BJ (cell line): ENCODE measurements at regions not wholly inside any gene's neighbourhood (a gene's known extent, or its start where the extent isn't known, plus 50 kb on each side); places are given as distances from the start of the nearest gene placed in this dataset.

Experiments
- CTCF ChIA-PET: fragments of 350-600 bp; formaldehyde crosslinking; extraction: SDS; loops from one replicate; lab custom pipeline; 2021; ENCODE audit warnings: antibody characterized with exemption, inconsistent platforms; lab: Yijun Ruan, JAX
- POLR2A ChIA-PET: fragments of 300-600 bp; sonication (Branson Sonifier 250); formaldehyde crosslinking; extraction: SDS; loops from one replicate; lab custom pipeline; 2021; ENCODE audit warnings: antibody characterized with exemption; lab: Charles Lee
- DNase-seq: peaks from one replicate; pipeline ENCODE4 v3.0.0-alpha.2; 2011; ENCODE audit warnings: low read depth
- H3K27me3 ChIP-seq: 2 replicates; pipeline ENCODE4 v1.6.0; 2011; ENCODE audit warnings: low read length; ENCODE audit not compliant: control insufficient read depth, insufficient read depth
- H3K36me3 ChIP-seq: 2 replicates; pipeline ENCODE4 v1.5.1; 2011; ENCODE audit warnings: low read length; ENCODE audit not compliant: control insufficient read depth, insufficient read depth
- H3K4me3 ChIP-seq: 2 replicates; pipeline ENCODE4 v1.5.1; 2011; ENCODE audit warnings: low read depth, mild to moderate bottlenecking, control low read depth, low read length
- TF ChIP-seq, protein P1 (sequence below): IDR thresholded peaks from 2 replicates; pipeline ENCODE4 v1.5.1; 2011; ENCODE audit warnings: low read depth, mild to moderate bottlenecking, control low read depth, inconsistent platforms, low read length, moderate library complexity; ENCODE audit not compliant: insufficient read depth

DNA sequence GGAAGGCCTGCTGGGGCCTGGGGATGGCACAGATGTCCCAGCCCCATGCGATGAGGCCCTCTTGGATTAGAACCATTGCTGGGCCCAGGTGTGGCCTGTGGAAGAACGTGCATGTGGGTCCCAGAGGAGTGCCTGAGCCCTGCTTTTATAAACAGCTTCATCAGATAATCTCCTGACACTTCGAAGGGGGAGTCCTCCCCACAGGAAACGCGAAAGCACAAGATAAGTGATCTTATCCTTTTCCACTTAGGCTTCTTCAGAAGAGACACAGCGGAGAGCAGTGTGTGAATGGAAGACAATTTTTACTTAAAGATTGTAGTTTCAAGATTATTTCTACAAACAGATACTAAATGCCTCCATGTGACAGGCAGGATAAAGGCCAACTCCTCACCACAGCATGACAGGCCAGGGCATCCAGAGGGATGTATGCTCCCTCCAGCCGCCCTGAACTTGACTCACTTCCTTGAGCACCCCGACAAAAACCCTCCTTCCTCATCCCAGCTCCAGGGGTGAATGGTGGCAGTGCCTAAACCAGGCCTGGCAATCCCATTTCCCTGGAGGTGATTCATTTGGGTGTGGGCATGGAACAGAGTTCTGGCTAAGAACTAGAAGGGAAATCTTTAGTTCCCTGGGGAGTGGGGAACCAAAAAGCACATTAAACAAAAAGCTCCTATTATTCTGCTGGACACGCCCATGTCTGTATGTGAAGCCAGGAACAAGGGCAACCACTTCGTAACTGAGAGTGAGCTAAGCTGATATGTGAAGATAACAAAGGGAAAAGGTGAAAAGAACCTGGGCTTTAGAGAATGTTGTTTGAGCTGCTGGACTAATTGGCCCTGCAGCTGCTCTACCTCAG, 56.2 kb upstream of the TMEM163 start:
- ChIA-PET POLR2A (no interaction called here), CTCF (no interaction called here)
- Histone ChIP-seq H3K36me3 (no peaks in the 10 kb centered on the region), H3K4me3 (no peak overlapping the region), H3K27me3 (no peaks in the 10 kb centered on the region)
- DNase-seq = no peak
- TF ChIP-seq, protein P1, sequence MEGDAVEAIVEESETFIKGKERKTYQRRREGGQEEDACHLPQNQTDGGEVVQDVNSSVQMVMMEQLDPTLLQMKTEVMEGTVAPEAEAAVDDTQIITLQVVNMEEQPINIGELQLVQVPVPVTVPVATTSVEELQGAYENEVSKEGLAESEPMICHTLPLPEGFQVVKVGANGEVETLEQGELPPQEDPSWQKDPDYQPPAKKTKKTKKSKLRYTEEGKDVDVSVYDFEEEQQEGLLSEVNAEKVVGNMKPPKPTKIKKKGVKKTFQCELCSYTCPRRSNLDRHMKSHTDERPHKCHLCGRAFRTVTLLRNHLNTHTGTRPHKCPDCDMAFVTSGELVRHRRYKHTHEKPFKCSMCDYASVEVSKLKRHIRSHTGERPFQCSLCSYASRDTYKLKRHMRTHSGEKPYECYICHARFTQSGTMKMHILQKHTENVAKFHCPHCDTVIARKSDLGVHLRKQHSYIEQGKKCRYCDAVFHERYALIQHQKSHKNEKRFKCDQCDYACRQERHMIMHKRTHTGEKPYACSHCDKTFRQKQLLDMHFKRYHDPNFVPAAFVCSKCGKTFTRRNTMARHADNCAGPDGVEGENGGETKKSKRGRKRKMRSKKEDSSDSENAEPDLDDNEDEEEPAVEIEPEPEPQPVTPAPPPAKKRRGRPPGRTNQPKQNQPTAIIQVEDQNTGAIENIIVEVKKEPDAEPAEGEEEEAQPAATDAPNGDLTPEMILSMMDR = no peak

DNA sequence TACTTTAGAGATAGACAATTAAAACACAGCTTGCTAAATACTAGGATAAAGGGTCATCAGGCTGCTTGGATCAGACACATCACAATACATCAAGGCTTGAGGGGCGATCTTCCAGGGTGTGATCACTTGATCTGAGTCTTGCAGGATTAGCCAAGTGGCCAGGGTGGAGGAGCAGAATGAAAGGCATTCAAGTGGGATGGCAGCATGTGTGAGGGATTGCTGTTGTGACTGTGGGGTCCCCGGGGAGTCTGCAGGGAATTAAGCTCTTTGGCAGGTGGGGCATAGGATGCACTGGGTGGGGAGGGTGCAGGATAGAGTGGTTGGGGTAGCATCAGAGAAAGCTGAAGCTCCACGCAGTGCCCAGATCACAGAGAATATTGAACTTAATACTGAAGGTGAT, 58.0 kb upstream of the TMEM163 start:
- Histone ChIP-seq H3K4me3 (no peak overlapping the region), H3K36me3 (no peaks in the 10 kb centered on the region), H3K27me3 (no peaks in the 10 kb centered on the region)
- ChIA-PET CTCF (no interaction called here), POLR2A (no interaction called here)
- no peak for DNase-seq
- TF ChIP-seq, protein P1 = no peak

DNA sequence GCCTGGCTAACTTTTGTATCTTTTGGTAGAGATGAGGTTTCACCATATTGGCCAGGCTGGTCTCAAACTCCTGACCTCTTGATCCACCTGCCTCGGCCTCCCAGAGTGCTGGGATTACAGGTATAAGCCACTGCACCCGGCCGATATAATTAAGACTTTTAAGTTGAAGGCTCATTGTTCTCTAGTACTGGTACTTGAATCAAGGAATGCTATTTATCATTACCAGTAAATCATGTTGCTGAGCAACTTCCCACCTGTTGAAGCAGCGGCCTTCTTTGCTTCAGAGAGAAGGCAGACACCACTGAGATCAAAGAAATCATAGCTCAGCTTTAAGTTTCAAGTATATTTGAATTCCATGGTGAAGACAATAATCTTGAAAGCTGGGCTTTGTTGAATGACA, 58.8 kb upstream of the TMEM163 start:
- no peak for DNase-seq
- no peaks in the 10 kb centered on the region for H3K27me3 ChIP-seq
- H3K36me3 ChIP-seq = no peaks in the 10 kb centered on the region
- POLR2A ChIA-PET = no interaction called here
- CTCF ChIA-PET = interaction anchor here (0.7 kb wide), 1 partner anchor 137 kb away, joined by 3 read pairs; no protein-coding TSS in a partner anchor
- TF ChIP-seq, protein P1 = no peak
- H3K4me3 ChIP-seq = no peak overlapping the region

- Histone ChIP-seq H3K36me3 (no peaks in the 10 kb centered on the region), H3K4me3 (no peak overlapping the region), H3K27me3 (no peaks in the 10 kb centered on the region)
- DNase-seq = no peak
- TF ChIP-seq, protein P1 = no peak
- ChIA-PET CTCF (no interaction called here), POLR2A (no interaction called here)
Observed at GRCh38 chr2:134778372-134778771, 59.6 kb upstream of the TMEM163 start.

DNA sequence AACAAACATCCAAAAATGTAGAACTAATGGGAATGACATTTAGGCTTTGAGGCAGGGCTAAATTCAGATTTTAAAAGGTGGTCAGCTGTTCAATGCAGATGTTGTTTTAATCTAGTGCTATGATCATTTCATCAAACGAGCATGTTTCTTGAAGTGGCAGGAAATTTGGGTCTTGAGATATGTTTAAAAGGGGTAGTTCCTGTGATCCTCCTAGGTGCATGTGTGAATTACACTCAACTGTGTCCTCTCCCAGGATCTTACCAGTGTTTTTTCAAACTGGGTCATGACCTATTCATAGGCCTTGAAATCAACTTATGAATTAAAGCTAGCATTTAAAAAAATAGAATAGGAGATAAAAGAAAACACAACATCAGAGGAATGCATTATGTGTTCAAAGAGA, 57.4 kb upstream of the ACMSD start:
- POLR2A ChIA-PET = no interaction called here
- no peak for DNase-seq
- CTCF ChIA-PET = no interaction called here
- Histone ChIP-seq H3K4me3 (no peak overlapping the region), H3K27me3 (no peaks in the 10 kb centered on the region), H3K36me3 (no peaks in the 10 kb centered on the region)
- TF ChIP-seq, protein P1 = no peak
